Thyroid gland (tissue), 4 donors: ENCODE measurements at regions not wholly inside any gene's neighbourhood (a gene's known extent, or its start where the extent isn't known, plus 50 kb on each side); places are given as distances from the start of the nearest gene placed in this dataset.

Experiments used
- POLR2A ChIP-seq, 2 donors: fragments of 450-650 bp; IDR thresholded peaks; one replicate each; pipeline ENCODE4 v1.6.1; 2017; ENCODE audit warnings: antibody characterized with exemption in 2 of 2, mild to moderate bottlenecking in 2 of 2, moderate library complexity in 1 of 2
- TF ChIP-seq, protein P1 (sequence below), 6 experiments: fragments of 200-600 bp in 3 of 6; fragments of 450-650 bp in 3 of 6; sonication (generic) in 3 of 6; IDR thresholded peaks; one replicate each; pipeline ENCODE4 v1.5.1; 2016 to 2019; ENCODE audit warnings: antibody characterized with exemption in 6 of 6, mild to moderate bottlenecking in 2 of 6, inconsistent platforms in 1 of 6, moderate library complexity in 1 of 6

- TF ChIP-seq, protein P1, sequence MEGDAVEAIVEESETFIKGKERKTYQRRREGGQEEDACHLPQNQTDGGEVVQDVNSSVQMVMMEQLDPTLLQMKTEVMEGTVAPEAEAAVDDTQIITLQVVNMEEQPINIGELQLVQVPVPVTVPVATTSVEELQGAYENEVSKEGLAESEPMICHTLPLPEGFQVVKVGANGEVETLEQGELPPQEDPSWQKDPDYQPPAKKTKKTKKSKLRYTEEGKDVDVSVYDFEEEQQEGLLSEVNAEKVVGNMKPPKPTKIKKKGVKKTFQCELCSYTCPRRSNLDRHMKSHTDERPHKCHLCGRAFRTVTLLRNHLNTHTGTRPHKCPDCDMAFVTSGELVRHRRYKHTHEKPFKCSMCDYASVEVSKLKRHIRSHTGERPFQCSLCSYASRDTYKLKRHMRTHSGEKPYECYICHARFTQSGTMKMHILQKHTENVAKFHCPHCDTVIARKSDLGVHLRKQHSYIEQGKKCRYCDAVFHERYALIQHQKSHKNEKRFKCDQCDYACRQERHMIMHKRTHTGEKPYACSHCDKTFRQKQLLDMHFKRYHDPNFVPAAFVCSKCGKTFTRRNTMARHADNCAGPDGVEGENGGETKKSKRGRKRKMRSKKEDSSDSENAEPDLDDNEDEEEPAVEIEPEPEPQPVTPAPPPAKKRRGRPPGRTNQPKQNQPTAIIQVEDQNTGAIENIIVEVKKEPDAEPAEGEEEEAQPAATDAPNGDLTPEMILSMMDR (IDR thresholded peaks at IDR 0.05) = no peak
- no peak for TF ChIP-seq POLR2A (IDR thresholded peaks at IDR 0.05)
Measured at GRCh38 chr2:6654279-6654678, 211.4 kb downstream of the CMPK2 start.
